MCF 10A (cell line): ENCODE measurements at regions not wholly inside any gene's neighbourhood (a gene's known extent, or its start where the extent isn't known, plus 50 kb on each side); places are given as distances from the start of the nearest gene placed in this dataset.
A peak's percentile ranks its signal among the peaks of the same experiment; 100 is the strongest.

Source experiments
- BruUV-seq: library from RNA; stranded (reverse); fragments of 400-500 nt; replicated peaks from 2 replicates; lab custom pipeline; 2021; lab: Mats Ljungman, UMichigan
- CTCF ChIA-PET: fragments of 300-600 bp; sonication (Branson Sonifier 250); formaldehyde crosslinking; extraction: SDS; loops from one replicate; lab custom pipeline; 2021; ENCODE audit warnings: antibody characterized with exemption, inconsistent platforms; lab: Yijun Ruan, JAX
- POLR2A ChIA-PET: fragments of 300-600, 350-650 bp; sonication (Branson Sonifier 250); formaldehyde crosslinking; extraction: SDS; loops from one replicate; lab custom pipeline; 2020; ENCODE audit warnings: antibody characterized with exemption, inconsistent platforms; lab: Yijun Ruan, JAX
- DNase-seq: peaks from one replicate; pipeline ENCODE4 v3.0.0-alpha.2; 2018; ENCODE audit not compliant: unreplicated experiment
- H3K27ac Mint-ChIP-seq: one replicate; pipeline ENCODE4 v1.8.0; 2022; ENCODE audit warnings: mild to moderate bottlenecking, low read depth, mixed read lengths; ENCODE audit not compliant: unreplicated experiment
- H3K27me3 Mint-ChIP-seq: one replicate; pipeline ENCODE4 v1.8.0; 2022; ENCODE audit warnings: mixed read lengths; ENCODE audit not compliant: insufficient read depth, unreplicated experiment
- H3K36me3 Mint-ChIP-seq: one replicate; pipeline ENCODE4 v1.8.0; 2022; ENCODE audit warnings: mild to moderate bottlenecking, moderate library complexity, mixed read lengths; ENCODE audit not compliant: insufficient read depth, unreplicated experiment
- H3K4me1 Mint-ChIP-seq: one replicate; pipeline ENCODE4 v1.8.0; 2022; ENCODE audit warnings: mixed read lengths; ENCODE audit not compliant: insufficient read depth, unreplicated experiment
- H3K4me3 Mint-ChIP-seq: one replicate; pipeline ENCODE4 v1.8.0; 2022; ENCODE audit warnings: mild to moderate bottlenecking, moderate library complexity, mixed read lengths; ENCODE audit not compliant: unreplicated experiment
- H3K9me3 Mint-ChIP-seq: one replicate; pipeline ENCODE4 v1.8.0; 2022; ENCODE audit warnings: mixed read lengths; ENCODE audit not compliant: unreplicated experiment
- CTCF ChIP-seq: fragments of 200-600 bp; IDR thresholded peaks from one replicate; pipeline ENCODE4 v1.8.0; 2022; ENCODE audit warnings: antibody characterized with exemption, mild to moderate bottlenecking; ENCODE audit not compliant: unreplicated experiment
- intact Hi-C: fragments of 100-400 bp; cut with micrococcal nuclease; formaldehyde crosslinking; loops from 2 replicates; pipeline ENCODE4 v1.14.1; 2022

DNA sequence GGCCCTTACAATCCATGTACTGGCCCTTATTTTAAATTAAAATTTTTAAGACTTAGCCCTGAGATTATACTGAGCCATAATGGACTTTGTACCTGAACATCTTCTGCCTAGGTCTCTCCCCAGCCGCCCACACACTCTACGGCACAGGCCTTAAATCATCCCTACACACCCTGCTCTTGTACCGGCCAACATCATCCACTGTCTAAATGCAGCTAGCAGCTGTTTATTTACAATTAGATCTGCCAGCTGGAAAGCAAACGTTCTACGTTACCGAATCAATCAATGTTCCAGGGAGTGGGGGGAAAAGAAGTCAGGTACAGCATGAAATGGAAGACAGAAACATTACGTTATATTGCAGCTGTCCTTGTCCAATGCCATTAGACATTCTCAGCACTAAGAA is 88.4 kb upstream of the GRAMD2B start:
- H3K9me3 Mint-ChIP-seq: no peaks in the 10 kb centered on the region
- POLR2A ChIA-PET: no interaction called here
- no peak overlapping the region for H3K4me3 Mint-ChIP-seq
- H3K36me3 Mint-ChIP-seq: no peaks in the 10 kb centered on the region
- H3K27ac Mint-ChIP-seq: no peak overlapping the region
- no peaks in the 10 kb centered on the region for H3K27me3 Mint-ChIP-seq
- no peak for DNase-seq
- CTCF ChIA-PET: interaction anchor here (0.6 to 1.0 kb wide), 2 partner anchors 185 to 209 kb away, joined by 4 to 5 read pairs; no protein-coding TSS in a partner anchor
- no peak for TF ChIP-seq CTCF
- no TSS peak for BruUV-seq
- no peaks in the 10 kb centered on the region for H3K4me1 Mint-ChIP-seq
- intact Hi-C loops: loop anchor here (10.0 kb wide), 1 partner anchor 340 kb away; no protein-coding TSS in a partner anchor

DNA sequence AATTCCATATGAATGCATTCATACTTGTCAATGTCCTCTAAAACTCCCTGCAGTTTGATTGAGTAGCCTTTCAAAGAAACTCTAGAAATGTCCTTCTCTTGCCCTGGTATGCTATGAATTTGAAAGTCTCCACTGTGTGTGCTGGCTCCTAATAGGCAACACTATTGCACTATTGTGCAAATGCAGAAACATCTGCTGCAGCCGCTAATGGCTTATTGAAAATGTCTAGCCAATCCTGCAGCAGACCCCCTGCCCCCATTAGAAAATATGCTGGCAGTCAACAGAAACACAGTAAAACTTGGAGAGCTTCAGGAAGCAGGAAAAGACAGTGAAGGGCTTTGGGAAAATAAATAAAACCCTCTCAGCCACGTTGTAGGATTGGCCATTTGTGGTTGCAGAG is 87.3 kb upstream of the GRAMD2B start:
- intact Hi-C loops: loop anchor here (10.0 kb wide), 1 partner anchor 339 kb away; no protein-coding TSS in a partner anchor
- H3K27ac Mint-ChIP-seq: no peak overlapping the region
- CTCF ChIA-PET: interaction anchor here (0.7 to 1.2 kb wide), 2 partner anchors 157 to 202 kb away, joined by 3 to 4 read pairs; no protein-coding TSS in a partner anchor
- H3K4me1 Mint-ChIP-seq: no peaks in the 10 kb centered on the region
- H3K4me3 Mint-ChIP-seq: no peak overlapping the region
- no TSS peak for BruUV-seq
- no peak for DNase-seq
- TF ChIP-seq CTCF: no peak
- no peaks in the 10 kb centered on the region for H3K9me3 Mint-ChIP-seq
- no peaks in the 10 kb centered on the region for H3K36me3 Mint-ChIP-seq
- H3K27me3 Mint-ChIP-seq: no peaks in the 10 kb centered on the region
- POLR2A ChIA-PET: no interaction called here

DNA sequence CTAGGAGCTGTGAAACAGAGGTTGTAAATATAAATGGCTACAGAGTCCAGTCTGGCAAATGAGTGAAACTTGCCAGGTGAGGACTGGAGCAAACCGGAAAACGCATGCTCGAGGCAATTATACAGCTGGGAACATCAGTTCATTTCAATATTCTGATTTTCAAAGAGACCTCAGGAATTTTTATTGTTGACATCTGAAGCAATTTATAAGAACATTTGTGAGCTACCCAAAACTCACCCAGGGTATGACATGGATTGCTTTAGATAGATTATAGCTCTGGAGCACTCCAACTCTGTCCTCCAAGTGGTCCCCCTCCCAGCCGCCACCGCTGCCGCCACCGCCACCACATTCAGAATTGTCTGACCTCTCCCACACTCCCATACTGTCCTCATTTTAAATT is 84.6 kb upstream of the GRAMD2B start:
- CTCF ChIA-PET: interaction anchor here (0.6 to 4.6 kb wide), 37 partner anchors 9 to 985 kb away, joined by 3 to 62 read pairs (median 5); partner anchors contain the start of genes ALDH7A1 and PHAX
- POLR2A ChIA-PET: interaction anchor here (0.6 to 2.5 kb wide), 8 partner anchors 15 to 463 kb away, joined by 3 to 9 read pairs (median 4); partner anchors contain the start of gene ALDH7A1
- Mint-ChIP-seq H3K27me3 (no peaks in the 10 kb centered on the region), H3K9me3 (no peaks in the 10 kb centered on the region), H3K27ac (no peak overlapping the region), H3K36me3 (no peaks in the 10 kb centered on the region), H3K4me1 (peaks cover 5% of the 10 kb centered on the region), H3K4me3 (no peak overlapping the region)
- no peak for DNase-seq
- no peak for TF ChIP-seq CTCF
- intact Hi-C loops: loop anchor here (1.0 to 10.0 kb wide), 5 partner anchors 201 to 464 kb away; partner anchors contain the start of gene ALDH7A1
- BruUV-seq: no TSS peak

GRCh38 chr5:126339215-126339805 is 83.9 kb upstream of the GRAMD2B start:
- Mint-ChIP-seq H3K27ac (no peak overlapping the region), H3K4me3 (no peak overlapping the region), H3K36me3 (no peaks in the 10 kb centered on the region), H3K27me3 (no peaks in the 10 kb centered on the region), H3K4me1 (peaks cover 5% of the 10 kb centered on the region), H3K9me3 (no peaks in the 10 kb centered on the region)
- ChIA-PET POLR2A (interaction anchor here (0.7 to 2.5 kb wide), 7 partner anchors 15 to 462 kb away, joined by 3 to 9 read pairs (median 4); partner anchors contain the start of gene ALDH7A1), CTCF (interaction anchor here (0.6 to 4.6 kb wide), 33 partner anchors 8 to 984 kb away, joined by 3 to 62 read pairs (median 4); partner anchors contain the start of gene ALDH7A1)
- BruUV-seq: no TSS peak
- intact Hi-C loops: loop anchor here (1.0 to 10.0 kb wide), 5 partner anchors 200 to 463 kb away; partner anchors contain the start of gene ALDH7A1
- peak; percentile 86 for DNase-seq
- peak; percentile 85 for TF ChIP-seq CTCF
